HepG2 (cell line): ENCODE measurements at regions not wholly inside any gene's neighbourhood (a gene's known extent, or its start where the extent isn't known, plus 50 kb on each side); places are given as distances from the start of the nearest gene placed in this dataset.
A peak's percentile ranks its signal among the peaks of the same experiment; 100 is the strongest.

Source experiments
- E2F1 ChIP-seq: sonication (generic); formaldehyde crosslinking; IDR thresholded peaks from 2 replicates; pipeline ENCODE4 v1.5.0; 2020; ENCODE audit warnings: missing genetic modification reagents
- ESRRA ChIP-seq: sonication (generic); formaldehyde crosslinking; IDR thresholded peaks from 2 replicates; pipeline ENCODE4 v1.5.1; 2020; ENCODE audit warnings: mild to moderate bottlenecking, low read depth, missing genetic modification reagents
- JUN ChIP-seq: sonication (generic); formaldehyde crosslinking; IDR thresholded peaks from 2 replicates; pipeline ENCODE4 v1.4.0; 2020; ENCODE audit warnings: mild to moderate bottlenecking, missing genetic modification reagents
- POLR2A ChIP-seq, 2 experiments: IDR thresholded peaks; 2 replicates each; pipeline ENCODE4 v1.6.1; 2011; ENCODE audit warnings: low read depth in 2 of 2, low read length in 2 of 2, mild to moderate bottlenecking in 1 of 2, moderate library complexity in 1 of 2; ENCODE audit not compliant: insufficient read depth in 1 of 2
- POLR2AphosphoS5 ChIP-seq: IDR thresholded peaks from 2 replicates; pipeline ENCODE4 v1.6.1; 2012; ENCODE audit warnings: low read depth, low read length
- ZNF687 ChIP-seq: sonication (generic); formaldehyde crosslinking; IDR thresholded peaks from 2 replicates; pipeline ENCODE4 v1.5.1; 2020; ENCODE audit warnings: mild to moderate bottlenecking, missing genetic modification reagents, moderate library complexity
- TF ChIP-seq, protein P1 (sequence below): sonication (generic); formaldehyde crosslinking; IDR thresholded peaks from 2 replicates; pipeline ENCODE4 v1.5.0; 2020; ENCODE audit warnings: mild to moderate bottlenecking, missing genetic modification reagents, moderate library complexity
- TF ChIP-seq, protein P2 (sequence below): sonication (generic); formaldehyde crosslinking; IDR thresholded peaks from 2 replicates; pipeline ENCODE4 v1.4.0; 2020; ENCODE audit warnings: missing genetic modification reagents

- TF ChIP-seq, protein P1, sequence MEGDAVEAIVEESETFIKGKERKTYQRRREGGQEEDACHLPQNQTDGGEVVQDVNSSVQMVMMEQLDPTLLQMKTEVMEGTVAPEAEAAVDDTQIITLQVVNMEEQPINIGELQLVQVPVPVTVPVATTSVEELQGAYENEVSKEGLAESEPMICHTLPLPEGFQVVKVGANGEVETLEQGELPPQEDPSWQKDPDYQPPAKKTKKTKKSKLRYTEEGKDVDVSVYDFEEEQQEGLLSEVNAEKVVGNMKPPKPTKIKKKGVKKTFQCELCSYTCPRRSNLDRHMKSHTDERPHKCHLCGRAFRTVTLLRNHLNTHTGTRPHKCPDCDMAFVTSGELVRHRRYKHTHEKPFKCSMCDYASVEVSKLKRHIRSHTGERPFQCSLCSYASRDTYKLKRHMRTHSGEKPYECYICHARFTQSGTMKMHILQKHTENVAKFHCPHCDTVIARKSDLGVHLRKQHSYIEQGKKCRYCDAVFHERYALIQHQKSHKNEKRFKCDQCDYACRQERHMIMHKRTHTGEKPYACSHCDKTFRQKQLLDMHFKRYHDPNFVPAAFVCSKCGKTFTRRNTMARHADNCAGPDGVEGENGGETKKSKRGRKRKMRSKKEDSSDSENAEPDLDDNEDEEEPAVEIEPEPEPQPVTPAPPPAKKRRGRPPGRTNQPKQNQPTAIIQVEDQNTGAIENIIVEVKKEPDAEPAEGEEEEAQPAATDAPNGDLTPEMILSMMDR (CRISPR knock-in tag): peak; percentile 43
- TF ChIP-seq POLR2AphosphoS5 (no peak), E2F1 (CRISPR knock-in tag) (no peak), ZNF687 (CRISPR knock-in tag) (no peak), ESRRA (CRISPR knock-in tag) (no peak), POLR2A (IDR thresholded peaks at IDR 0.05; ENCODE audit: insufficient read depth in 1 of 2, low read depth in 2 of 2, low read length in 2 of 2) (no peak), JUN (CRISPR knock-in tag) (no peak)
- TF ChIP-seq, protein P2, sequence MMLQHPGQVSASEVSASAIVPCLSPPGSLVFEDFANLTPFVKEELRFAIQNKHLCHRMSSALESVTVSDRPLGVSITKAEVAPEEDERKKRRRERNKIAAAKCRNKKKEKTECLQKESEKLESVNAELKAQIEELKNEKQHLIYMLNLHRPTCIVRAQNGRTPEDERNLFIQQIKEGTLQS: no peak
Measured at GRCh38 chr1:222105393-222105737, 363.5 kb upstream of the DUSP10 start.
